VCaP (cell line): ENCODE measurements at regions not wholly inside any gene's neighbourhood (a gene's known extent, or its start where the extent isn't known, plus 50 kb on each side); places are given as distances from the start of the nearest gene placed in this dataset.
"Not testable (repeated sequence)": the region's sequence is repeated elsewhere in the genome, so short reads cannot be mapped to it uniquely, and the experiment has no call there.

Experiments
- H3K27ac ChIP-seq: fragments of 450-650 bp; 2 replicates; pipeline ENCODE4 v1.5.1; 2017
- TF ChIP-seq, protein P1 (sequence below): fragments of 450-650 bp; conservative IDR thresholded peaks from 2 replicates; pipeline ENCODE4 v1.5.1; 2017; ENCODE audit warnings: mild to moderate bottlenecking, moderate library complexity

DNA sequence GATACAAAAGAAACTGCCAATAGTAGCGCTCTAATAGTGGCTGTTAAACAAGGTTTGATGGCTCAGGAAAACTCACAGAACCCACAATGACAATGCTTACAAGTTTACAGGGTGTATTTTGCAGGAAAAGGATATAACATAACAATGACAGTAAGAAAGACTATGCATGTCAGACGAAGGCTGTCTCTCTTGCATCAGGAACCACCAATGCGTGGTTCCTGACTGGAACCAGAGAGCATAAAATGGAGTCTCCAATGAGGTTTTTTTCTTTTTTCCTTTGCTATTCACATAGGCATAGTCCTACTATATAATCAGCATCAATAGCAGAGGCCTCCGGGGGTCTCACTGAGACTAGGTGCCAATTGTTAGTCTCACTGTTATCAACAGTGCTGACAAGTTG is 120.4 kb upstream of the STEAP1 start:
- no peak overlapping the region for H3K27ac ChIP-seq
- TF ChIP-seq, protein P1, sequence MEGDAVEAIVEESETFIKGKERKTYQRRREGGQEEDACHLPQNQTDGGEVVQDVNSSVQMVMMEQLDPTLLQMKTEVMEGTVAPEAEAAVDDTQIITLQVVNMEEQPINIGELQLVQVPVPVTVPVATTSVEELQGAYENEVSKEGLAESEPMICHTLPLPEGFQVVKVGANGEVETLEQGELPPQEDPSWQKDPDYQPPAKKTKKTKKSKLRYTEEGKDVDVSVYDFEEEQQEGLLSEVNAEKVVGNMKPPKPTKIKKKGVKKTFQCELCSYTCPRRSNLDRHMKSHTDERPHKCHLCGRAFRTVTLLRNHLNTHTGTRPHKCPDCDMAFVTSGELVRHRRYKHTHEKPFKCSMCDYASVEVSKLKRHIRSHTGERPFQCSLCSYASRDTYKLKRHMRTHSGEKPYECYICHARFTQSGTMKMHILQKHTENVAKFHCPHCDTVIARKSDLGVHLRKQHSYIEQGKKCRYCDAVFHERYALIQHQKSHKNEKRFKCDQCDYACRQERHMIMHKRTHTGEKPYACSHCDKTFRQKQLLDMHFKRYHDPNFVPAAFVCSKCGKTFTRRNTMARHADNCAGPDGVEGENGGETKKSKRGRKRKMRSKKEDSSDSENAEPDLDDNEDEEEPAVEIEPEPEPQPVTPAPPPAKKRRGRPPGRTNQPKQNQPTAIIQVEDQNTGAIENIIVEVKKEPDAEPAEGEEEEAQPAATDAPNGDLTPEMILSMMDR = no peak

DNA sequence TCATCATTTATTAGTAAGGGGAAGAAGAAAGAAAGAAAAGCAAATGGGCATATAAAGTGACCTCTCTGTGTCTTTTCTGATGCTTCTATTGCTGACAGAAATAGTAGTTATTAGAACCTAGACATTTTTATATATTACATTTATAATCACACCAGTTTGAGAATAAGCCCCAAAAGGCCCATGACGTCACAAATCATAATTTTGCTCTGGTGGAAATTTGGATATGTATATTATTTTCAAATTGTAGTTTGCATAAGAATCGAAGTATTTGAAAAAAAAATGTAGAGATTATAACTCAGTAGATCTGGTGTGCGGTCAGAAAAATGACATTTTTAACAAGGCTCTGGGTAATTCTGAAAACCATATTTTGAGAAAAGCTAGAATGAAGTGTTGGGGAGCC is 101.2 kb upstream of the STEAP1 start:
- TF ChIP-seq, protein P1 = no peak
- H3K27ac ChIP-seq = no peak overlapping the region

DNA sequence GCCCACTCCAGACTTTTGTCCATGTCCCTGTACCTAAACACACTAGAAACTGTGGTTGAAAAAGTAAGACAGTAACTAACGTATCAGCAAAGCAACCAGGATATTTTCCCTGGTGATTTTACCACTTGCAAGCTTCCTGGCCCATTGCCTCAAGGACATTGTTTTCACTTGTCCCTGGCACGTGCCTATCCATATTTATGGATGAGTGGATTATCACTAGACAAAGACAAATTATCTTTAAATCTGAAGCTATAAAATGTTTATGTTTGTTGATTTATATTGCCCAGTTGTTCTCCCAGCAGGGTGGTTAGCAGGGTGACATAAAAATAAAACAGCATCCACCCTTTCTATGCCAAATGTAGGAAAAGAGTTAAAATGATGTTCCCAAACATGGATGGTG is 93.2 kb upstream of the STEAP1 start:
- TF ChIP-seq, protein P1 = no peak
- peak overlapping the region; percentile 42 for H3K27ac ChIP-seq

DNA sequence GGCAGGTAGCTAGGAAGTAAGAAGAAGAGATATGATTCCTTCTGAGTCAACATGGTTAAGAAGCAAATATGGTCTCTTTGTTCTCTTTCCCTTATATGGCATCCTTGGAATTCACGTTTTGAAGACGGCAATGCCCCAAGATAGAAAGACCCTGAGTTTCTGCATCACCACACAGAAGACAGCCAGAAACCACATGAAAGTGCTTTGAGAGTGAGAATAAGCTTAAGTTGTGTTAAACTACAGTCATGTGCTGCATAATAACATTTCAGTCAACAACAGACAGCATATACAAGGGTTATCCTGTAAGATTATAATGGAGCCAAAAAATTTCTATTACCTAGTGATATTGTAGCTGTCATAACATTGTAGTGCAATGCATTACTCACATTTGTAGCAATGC is 89.9 kb upstream of the STEAP1 start:
- TF ChIP-seq, protein P1 = no peak
- H3K27ac ChIP-seq = no peak overlapping the region

DNA sequence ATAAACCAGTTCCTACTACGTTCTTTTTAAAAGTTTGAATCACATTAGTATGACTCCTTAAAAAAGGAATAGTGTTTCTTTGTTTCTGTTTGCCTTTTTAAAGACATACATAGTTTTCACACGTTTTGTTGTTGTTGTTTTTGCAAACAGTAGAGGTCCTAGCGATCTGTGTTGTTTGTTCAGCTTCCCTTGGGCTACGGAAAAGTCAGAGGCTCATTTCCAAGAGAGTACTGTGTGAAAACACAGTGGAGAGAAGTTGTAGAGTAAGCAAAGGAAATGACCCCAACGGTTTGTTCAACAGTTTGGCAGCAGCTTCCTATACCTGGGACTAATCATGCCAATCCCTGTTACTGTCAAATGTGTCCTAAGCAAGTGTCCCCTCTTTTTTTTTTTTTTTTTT is 87.1 kb upstream of the STEAP1 start:
- no peak overlapping the region for H3K27ac ChIP-seq
- TF ChIP-seq, protein P1 = no peak

DNA sequence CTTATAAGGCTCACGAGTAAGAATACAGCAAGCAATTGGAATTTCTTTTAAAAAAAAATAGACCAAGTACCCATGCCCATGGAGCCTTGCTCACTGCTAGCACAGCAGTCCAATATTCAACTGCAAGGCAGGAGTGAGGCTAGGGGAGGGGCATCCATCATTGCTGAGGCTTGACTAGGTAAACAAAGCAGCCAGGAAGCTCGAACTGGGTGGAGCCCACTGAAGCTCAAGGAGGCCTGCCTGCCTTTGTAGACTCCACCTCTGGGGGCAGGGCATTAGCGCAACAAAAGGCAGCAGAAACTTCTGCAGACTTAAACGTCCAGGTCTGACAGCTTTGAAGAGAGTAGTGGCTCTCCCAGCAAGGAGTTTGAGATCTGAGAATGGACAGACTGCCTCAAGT is 84.0 kb upstream of the STEAP1 start:
- not testable (repeated sequence) for H3K27ac ChIP-seq

DNA sequence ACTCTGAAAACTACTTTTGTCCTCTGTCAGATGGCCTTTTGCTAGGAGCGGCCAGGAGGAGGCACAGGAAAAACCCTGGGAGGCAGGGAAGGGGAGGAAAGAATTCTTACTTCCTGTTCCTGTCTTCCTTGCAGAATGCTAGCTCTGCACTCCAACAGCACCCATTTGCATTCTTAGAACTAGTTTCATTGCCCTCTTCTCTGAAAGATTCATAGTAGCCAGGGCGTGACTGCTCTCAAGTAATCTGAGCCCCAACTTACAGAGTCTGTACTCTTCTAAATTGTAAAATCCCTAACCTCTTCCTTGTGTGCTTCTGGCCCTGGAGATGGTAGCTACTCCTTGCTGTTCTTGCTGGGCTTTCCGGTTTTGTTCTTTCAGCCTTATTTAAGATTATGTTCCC is 75.3 kb upstream of the STEAP1 start:
- TF ChIP-seq, protein P1 = no peak

DNA sequence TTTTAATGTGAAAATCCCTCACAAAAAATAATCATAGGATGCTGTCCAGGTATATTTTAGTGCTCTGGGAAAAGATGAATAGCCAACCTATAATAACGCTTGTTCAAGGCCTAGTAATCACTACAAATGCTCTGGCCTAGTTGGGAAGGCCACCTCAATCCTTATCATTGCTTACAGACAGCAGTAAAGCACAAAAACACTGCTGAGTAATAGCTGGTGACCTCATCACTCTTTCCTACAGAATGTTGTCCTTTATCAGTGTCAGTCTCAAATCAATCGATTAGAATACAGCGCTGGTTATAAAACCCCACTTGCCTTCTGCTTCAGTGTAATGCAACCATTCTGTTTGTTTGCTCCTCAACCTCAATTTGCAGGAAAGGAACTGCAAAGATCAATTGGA is 72.6 kb upstream of the STEAP1 start:
- no peak overlapping the region for H3K27ac ChIP-seq
- TF ChIP-seq, protein P1 = no peak

More for the DNA sequence above, 75.3 kb upstream of the STEAP1 start:
- H3K27ac ChIP-seq = no peak overlapping the region
